HUES48 (cell line): ENCODE measurements at regions not wholly inside any gene's neighbourhood (a gene's known extent, or its start where the extent isn't known, plus 50 kb on each side); places are given as distances from the start of the nearest gene placed in this dataset.
"Not testable (repeated sequence)": the region's sequence is repeated elsewhere in the genome, so short reads cannot be mapped to it uniquely, and the experiment has no call there.

Source experiments
- H3K27ac ChIP-seq: one replicate; pipeline ENCODE4 v1.7.0; 2013; ENCODE audit warnings: low read depth, low read length, inconsistent platforms
- H3K27me3 ChIP-seq: 2 replicates; pipeline ENCODE4 v1.6.1; 2013; ENCODE audit warnings: mild to moderate bottlenecking, low read length; ENCODE audit not compliant: control insufficient read depth, insufficient read depth
- H3K36me3 ChIP-seq: 2 replicates; pipeline ENCODE4 v1.6.1; 2013; ENCODE audit warnings: low read length; ENCODE audit not compliant: control insufficient read depth, insufficient read depth
- H3K4me1 ChIP-seq: 2 replicates; pipeline ENCODE4 v1.6.1; 2013; ENCODE audit warnings: mild to moderate bottlenecking, low read length; ENCODE audit not compliant: control insufficient read depth, insufficient read depth
- H3K4me3 ChIP-seq: 2 replicates; pipeline ENCODE4 v1.5.1; 2013; ENCODE audit warnings: mild to moderate bottlenecking, low read depth, low read length
- H3K9ac ChIP-seq: 2 replicates; pipeline ENCODE4 v1.6.1; 2013; ENCODE audit warnings: mild to moderate bottlenecking, low read depth, low read length, moderate library complexity
- H3K9me3 ChIP-seq: 2 replicates; pipeline ENCODE4 v1.6.1; 2013; ENCODE audit warnings: low read length; ENCODE audit not compliant: control insufficient read depth, insufficient read depth

GRCh38 chr3:195669310-195669709 lies 51.5 kb upstream of the MUC20 start:
- not testable (repeated sequence) for H3K4me3 ChIP-seq, H3K9ac ChIP-seq, H3K4me1 ChIP-seq, H3K27ac ChIP-seq, H3K27me3 ChIP-seq, H3K9me3 ChIP-seq, H3K36me3 ChIP-seq

GRCh38 chr3:195668131-195668766 lies 52.5 kb upstream of the MUC20 start:
- H3K4me3 ChIP-seq, H3K9ac ChIP-seq, H3K9me3 ChIP-seq, H3K27me3 ChIP-seq, H3K36me3 ChIP-seq, H3K27ac ChIP-seq, H3K4me1 ChIP-seq: not testable (repeated sequence)

GRCh38 chr3:195665311-195665710 lies 55.5 kb upstream of the MUC20 start:
- not testable (repeated sequence) for H3K27ac ChIP-seq, H3K9ac ChIP-seq, H3K9me3 ChIP-seq, H3K4me1 ChIP-seq, H3K27me3 ChIP-seq, H3K36me3 ChIP-seq, H3K4me3 ChIP-seq

GRCh38 chr3:195664131-195664530 lies 56.6 kb upstream of the MUC20 start:
- not testable (repeated sequence) for H3K36me3 ChIP-seq, H3K27ac ChIP-seq, H3K4me1 ChIP-seq, H3K9ac ChIP-seq, H3K27me3 ChIP-seq, H3K4me3 ChIP-seq, H3K9me3 ChIP-seq

- not testable (repeated sequence) for H3K9ac ChIP-seq, H3K36me3 ChIP-seq, H3K9me3 ChIP-seq, H3K4me1 ChIP-seq, H3K27me3 ChIP-seq, H3K4me3 ChIP-seq, H3K27ac ChIP-seq
Measured at GRCh38 chr3:195659136-195659533, 61.6 kb upstream of the MUC20 start.

- H3K36me3 ChIP-seq, H3K27ac ChIP-seq, H3K9ac ChIP-seq, H3K27me3 ChIP-seq, H3K4me1 ChIP-seq, H3K9me3 ChIP-seq: not testable (repeated sequence)
- H3K4me3 ChIP-seq: peak overlapping the region; percentile 56; the same call in 1 of the 2 replicates
Measured at GRCh38 chr3:195658381-195659135, 62.2 kb upstream of the MUC20 start.

GRCh38 chr3:195657475-195658372 lies 63.1 kb upstream of the MUC20 start:
- Histone ChIP-seq H3K4me3 (peak overlapping the region; percentile 56), H3K27ac (peak overlapping the region; percentile 35)
- not testable (repeated sequence) for H3K4me1 ChIP-seq

GRCh38 chr3:195656091-195656490 lies 64.7 kb upstream of the MUC20 start:
- H3K4me3 ChIP-seq, H3K27ac ChIP-seq: not testable (repeated sequence)

More at GRCh38 chr3:195657475-195658372, 63.1 kb upstream of the MUC20 start:
- H3K36me3 ChIP-seq, H3K9ac ChIP-seq, H3K9me3 ChIP-seq, H3K27me3 ChIP-seq: not testable (repeated sequence)

GRCh38 chr3:195654746-195655145 lies 66.0 kb upstream of the MUC20 start:
- H3K4me3 ChIP-seq: not testable (repeated sequence)

More at GRCh38 chr3:195656091-195656490, 64.7 kb upstream of the MUC20 start:
- H3K9me3 ChIP-seq, H3K9ac ChIP-seq, H3K4me1 ChIP-seq, H3K36me3 ChIP-seq, H3K27me3 ChIP-seq: not testable (repeated sequence)

DNA sequence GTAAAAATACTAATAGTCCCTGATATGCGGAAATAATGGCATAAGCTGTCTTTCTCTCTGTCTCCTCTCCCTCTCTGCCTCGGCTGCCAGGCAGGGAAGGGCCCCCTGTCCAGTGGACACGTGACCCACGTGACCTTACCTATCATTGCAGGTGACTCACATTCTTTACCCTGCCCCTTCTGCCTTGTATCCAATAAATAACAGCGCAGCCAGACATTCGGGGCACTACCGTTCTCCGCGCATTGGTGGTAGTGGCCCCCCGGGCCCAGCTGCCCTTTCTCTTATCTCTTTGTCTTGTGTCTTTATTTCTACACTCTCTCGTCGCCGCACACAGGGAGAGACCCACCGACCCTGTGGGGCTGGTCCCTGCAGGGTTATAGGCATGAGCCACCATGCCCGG lies 66.6 kb upstream of the MUC20 start:
- not testable (repeated sequence) for H3K27me3 ChIP-seq, H3K4me3 ChIP-seq, H3K9ac ChIP-seq, H3K36me3 ChIP-seq, H3K9me3 ChIP-seq, H3K27ac ChIP-seq, H3K4me1 ChIP-seq

More at GRCh38 chr3:195654746-195655145, 66.0 kb upstream of the MUC20 start:
- not testable (repeated sequence) for H3K36me3 ChIP-seq, H3K27ac ChIP-seq, H3K9me3 ChIP-seq, H3K9ac ChIP-seq, H3K4me1 ChIP-seq, H3K27me3 ChIP-seq

GRCh38 chr3:195653641-195654040 lies 67.1 kb upstream of the MUC20 start:
- H3K9me3 ChIP-seq, H3K9ac ChIP-seq, H3K36me3 ChIP-seq, H3K4me3 ChIP-seq, H3K27me3 ChIP-seq, H3K4me1 ChIP-seq, H3K27ac ChIP-seq: not testable (repeated sequence)
